ENCODE measurements at regions not wholly inside any gene's neighbourhood (a gene's known extent, or its start where the extent isn't known, plus 50 kb on each side); places are given as distances from the start of the nearest gene placed in this dataset.

DNA sequence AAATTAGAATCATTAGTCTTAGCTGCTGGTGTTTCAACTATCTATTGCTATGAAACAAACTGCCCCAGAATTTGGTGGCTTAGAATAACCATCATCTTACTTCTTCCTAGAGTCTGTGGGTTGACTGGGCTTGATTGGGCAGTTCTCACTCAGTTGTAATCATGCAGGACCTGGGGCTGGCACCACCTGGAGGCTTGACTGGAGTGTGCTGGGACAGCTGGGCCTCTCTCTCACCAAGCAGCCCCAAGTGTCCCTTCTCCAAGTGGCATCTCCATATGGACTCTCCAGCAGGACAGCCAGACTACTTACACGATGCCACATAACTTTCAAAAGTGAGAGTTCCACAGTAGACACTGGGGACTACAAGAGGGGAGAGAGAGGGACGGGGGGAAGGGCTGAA lies 140.3 kb upstream of the ATP1B1 start:
- TF ChIP-seq POLR2A (IDR thresholded peaks at IDR 0.05; ENCODE audit: low read depth, low read length) (no peak), POLR2AphosphoS5 (IDR thresholded peaks at IDR 0.05; ENCODE audit: low read depth, low read length) (no peak)
